ENCODE measurements at regions not wholly inside any gene's neighbourhood (a gene's known extent, or its start where the extent isn't known, plus 50 kb on each side); places are given as distances from the start of the nearest gene placed in this dataset.
A peak's percentile ranks its signal among the peaks of the same experiment; 100 is the strongest.

- Histone ChIP-seq H3K4me3 (ENCODE audit: low read depth, low read length) (peak overlapping the region; percentile 35), H3K27me3 (ENCODE audit: control insufficient read depth, insufficient read depth, low read length) (no peaks in the 10 kb centered on the region), H3K36me3 (ENCODE audit: control insufficient read depth, insufficient read depth, low read length) (no peaks in the 10 kb centered on the region)
- TF ChIP-seq CTCF (IDR thresholded peaks at IDR 0.05; ENCODE audit: insufficient read depth, low read length, poor library complexity, severe bottlenecking), result peak; percentile 9
- DNase-seq (ENCODE audit: low read depth), result peak; percentile 9
Measured at GRCh38 chrX:131778269-131779218, 234.7 kb downstream of the OR13H1 start.

GRCh38 chrX:131779306-131779705 is 235.4 kb downstream of the OR13H1 start:
- TF ChIP-seq CTCF (IDR thresholded peaks at IDR 0.05; ENCODE audit: insufficient read depth, low read length, poor library complexity, severe bottlenecking), result no peak
- Histone ChIP-seq H3K4me3 (ENCODE audit: low read depth, low read length) (no peak overlapping the region), H3K27me3 (ENCODE audit: control insufficient read depth, insufficient read depth, low read length) (no peaks in the 10 kb centered on the region), H3K36me3 (ENCODE audit: control insufficient read depth, insufficient read depth, low read length) (no peaks in the 10 kb centered on the region)
- DNase-seq (ENCODE audit: low read depth), result no peak

- TF ChIP-seq CTCF (IDR thresholded peaks at IDR 0.05; ENCODE audit: insufficient read depth, low read length, poor library complexity, severe bottlenecking), result no peak
- H3K36me3 ChIP-seq (ENCODE audit: control insufficient read depth, insufficient read depth, low read length), result no peaks in the 10 kb centered on the region
- H3K4me3 ChIP-seq (ENCODE audit: low read depth, low read length), result no peak overlapping the region
- DNase-seq (ENCODE audit: low read depth), result no peak
- H3K27me3 ChIP-seq (ENCODE audit: control insufficient read depth, insufficient read depth, low read length), result no peaks in the 10 kb centered on the region
Measured at GRCh38 chrX:131779741-131780140, 235.9 kb downstream of the OR13H1 start.

GRCh38 chrX:131782646-131783045 is 238.8 kb downstream of the OR13H1 start:
- TF ChIP-seq CTCF (IDR thresholded peaks at IDR 0.05; ENCODE audit: insufficient read depth, low read length, poor library complexity, severe bottlenecking), result no peak
- no peaks in the 10 kb centered on the region for H3K27me3 ChIP-seq (ENCODE audit: control insufficient read depth, insufficient read depth, low read length)
- H3K36me3 ChIP-seq (ENCODE audit: control insufficient read depth, insufficient read depth, low read length), result no peaks in the 10 kb centered on the region
- no peak overlapping the region for H3K4me3 ChIP-seq (ENCODE audit: low read depth, low read length)
- no peak for DNase-seq (ENCODE audit: low read depth)

GRCh38 chrX:131783555-131784308 is 239.4 kb upstream of the STK26 start:
- H3K36me3 ChIP-seq (ENCODE audit: control insufficient read depth, insufficient read depth, low read length), result no peaks in the 10 kb centered on the region
- H3K27me3 ChIP-seq (ENCODE audit: control insufficient read depth, insufficient read depth, low read length), result no peaks in the 10 kb centered on the region
- H3K4me3 ChIP-seq (ENCODE audit: low read depth, low read length), result no peak overlapping the region
- peak; percentile 23 for TF ChIP-seq CTCF (IDR thresholded peaks at IDR 0.05; ENCODE audit: insufficient read depth, low read length, poor library complexity, severe bottlenecking)
- DNase-seq (ENCODE audit: low read depth), result peak; percentile 60
